NCI-H460 (cell line): ENCODE measurements at regions not wholly inside any gene's neighbourhood (a gene's known extent, or its start where the extent isn't known, plus 50 kb on each side); places are given as distances from the start of the nearest gene placed in this dataset.
A peak's percentile ranks its signal among the peaks of the same experiment; 100 is the strongest.
"Not testable (repeated sequence)": the region's sequence is repeated elsewhere in the genome, so short reads cannot be mapped to it uniquely, and the experiment has no call there.

Experiments
- DNase-seq: peaks from one replicate; pipeline ENCODE4 v3.0.0-alpha.2; 2016; ENCODE audit warnings: low read depth; ENCODE audit errors: extremely low read depth

DNA sequence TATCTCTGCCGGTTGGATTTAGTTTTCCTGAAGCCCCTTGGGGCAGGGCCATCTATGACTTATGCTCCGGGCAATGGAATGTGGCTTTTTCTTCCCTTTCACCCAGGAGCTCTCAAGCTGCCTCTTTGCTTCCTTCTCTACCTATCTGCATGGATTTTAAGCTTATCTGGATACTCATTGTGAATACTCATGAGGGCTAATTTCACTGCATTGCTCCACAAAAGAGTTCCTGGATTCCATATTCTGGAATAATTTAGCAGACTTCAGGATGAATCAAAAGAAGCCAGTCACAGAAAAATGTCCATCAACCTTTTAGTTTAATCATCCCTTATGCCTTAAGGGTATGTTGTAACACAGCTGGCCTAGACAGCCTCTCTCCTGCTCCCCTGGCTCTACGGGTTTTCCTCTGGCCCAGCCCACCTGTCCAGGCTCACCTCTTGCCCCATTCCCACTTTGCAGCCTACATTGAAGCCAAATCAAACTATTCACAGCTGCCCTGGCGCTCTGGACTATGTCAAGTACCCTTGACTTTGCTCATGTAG lies 122.8 kb upstream of the RMDN2 start:
- DNase-seq, result no peak

DNA sequence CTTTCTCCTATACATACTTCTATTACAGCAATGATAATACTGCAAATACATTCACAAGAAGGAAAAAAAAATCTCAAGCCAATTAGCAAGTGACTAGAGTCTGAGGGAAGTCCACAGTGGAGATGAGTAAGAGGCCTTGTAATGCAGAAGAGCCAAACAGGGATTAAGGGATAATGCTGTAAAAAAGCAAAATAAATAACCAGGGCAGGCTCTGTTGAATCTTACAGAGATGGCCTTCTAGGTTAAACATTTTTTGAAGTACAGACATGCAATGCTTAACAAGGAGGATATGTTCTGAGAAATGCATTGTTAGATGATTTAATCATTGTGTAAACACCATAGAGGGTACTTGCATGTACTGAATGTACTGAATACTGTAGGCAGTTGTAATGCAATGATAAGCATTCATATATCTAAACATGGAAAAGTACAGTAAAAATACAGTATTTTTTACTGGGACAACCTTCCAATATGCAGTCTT lies 122.1 kb upstream of the RMDN2 start:
- peak; percentile 13 for DNase-seq

DNA sequence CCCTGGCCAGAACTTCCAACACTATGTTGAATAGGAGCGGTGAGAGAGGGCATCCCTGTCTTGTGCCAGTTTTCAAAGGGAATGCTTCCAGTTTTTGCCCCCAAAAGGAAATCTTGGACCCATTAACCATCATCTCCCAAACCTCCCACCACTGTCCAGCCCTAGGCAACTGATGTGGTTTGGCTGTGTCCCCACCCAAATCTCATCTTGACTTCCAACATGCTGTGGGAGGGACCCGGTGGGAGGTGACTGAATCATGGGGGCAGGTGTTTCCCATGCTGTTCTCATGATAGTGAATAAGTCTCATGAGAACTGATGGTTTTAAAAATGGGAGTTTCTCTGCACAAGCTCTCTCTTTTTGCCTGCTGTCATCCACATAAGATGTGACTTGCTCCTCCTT lies 119.1 kb upstream of the RMDN2 start:
- DNase-seq, result not testable (repeated sequence)

DNA sequence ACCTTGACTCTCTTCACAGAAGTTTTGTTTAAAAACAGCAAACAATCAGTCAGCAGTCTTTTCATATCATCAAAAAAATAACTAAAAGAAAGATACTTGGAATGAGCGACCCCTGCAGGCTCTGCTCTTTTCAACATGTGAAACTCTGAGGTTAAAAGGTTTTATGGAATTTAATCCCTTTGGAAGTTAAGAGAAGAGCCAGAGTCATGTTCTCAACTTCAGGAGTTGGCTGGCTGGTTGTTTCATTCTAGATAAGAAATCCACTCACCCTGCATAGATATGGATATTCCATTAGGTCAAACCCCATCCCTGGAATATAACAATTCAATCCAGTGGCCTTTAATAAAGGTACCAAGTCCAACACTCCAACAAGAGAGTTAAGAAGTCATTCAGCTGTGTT lies 115.6 kb upstream of the RMDN2 start:
- no peak for DNase-seq

DNA sequence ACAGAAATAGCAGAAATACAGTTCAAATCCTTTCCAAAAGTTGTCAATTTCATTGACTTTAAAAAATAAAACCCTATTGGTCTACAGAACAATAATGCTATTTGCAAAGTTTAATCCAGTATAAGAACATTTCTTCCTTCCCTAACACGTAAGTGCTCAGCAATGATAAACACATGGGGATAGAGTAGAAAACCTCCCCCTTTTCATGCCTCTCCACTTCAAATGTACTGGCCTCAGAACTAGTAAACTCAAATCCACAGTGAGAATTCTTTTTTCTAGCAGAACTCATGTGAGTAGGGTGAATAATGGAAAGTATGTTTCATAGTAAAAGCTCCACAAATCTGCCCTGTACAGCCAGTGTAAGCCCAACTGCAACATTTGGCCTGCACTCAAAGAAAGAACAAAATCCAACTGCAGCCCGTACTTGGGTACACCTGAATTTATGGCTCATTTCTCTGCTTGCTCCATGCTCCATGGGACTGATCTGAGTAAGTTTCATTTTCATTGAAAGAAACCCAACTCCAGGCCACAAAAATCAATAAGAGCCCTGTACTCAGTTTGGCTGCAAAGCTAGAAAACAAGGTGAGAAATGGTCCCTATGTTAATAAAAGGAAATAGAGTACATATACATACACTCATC lies 115.0 kb upstream of the RMDN2 start:
- DNase-seq, result no peak

DNA sequence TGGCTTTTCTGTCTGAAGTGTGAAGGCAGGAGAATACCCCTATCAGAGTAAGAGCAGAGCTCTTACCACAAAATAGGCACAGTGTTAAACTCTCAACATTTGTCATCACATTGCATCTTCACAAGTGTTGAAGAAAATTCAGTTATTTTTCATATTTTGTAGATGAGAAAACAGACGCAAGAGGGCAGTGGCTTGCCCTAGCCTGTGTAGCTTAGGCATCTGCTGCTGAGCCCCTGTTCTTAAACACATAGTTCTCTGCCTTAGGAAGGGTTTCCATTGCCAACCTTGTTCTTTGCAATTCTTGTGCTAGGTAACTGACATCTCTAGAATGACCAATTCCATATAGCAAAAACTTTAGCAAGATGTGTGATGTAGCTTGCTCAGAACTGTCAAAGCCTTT lies 112.7 kb upstream of the RMDN2 start:
- no peak for DNase-seq

DNA sequence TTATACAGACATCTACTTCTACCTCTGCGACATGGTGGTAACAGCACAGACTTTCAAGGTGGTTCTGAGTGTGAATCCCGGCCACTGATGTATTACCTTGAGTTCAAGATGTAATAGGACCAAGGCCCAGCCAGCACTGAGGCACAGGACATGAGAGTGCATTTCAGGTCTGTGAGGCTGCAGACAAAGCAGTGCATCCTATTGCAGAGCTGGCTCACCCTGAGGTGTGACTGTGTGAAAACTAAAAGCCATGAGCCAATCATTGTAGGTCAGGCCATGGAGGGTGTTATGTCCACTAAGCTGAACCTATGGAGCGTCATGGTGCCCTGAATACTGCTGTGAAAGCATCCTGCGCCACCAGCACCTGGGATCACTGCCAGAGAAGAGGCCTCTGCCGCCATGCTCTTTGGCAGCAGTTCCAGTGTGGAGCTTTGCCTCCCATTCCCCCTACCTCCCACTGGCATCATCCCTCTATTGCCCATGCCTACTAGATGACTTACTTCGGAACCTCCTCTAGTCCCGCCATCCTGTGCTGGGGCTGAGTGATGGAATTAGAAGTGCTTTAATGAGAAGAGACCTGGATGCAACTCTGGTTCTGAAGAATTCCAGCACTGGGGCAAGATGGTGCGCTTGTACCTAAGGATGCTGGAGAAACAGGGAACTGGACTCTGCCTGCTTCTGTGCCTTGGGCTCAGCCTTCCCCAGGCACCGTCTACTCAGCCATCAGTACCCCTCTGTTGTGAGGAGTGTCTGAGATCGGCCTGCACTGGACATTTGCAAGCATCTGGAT lies 112.0 kb upstream of the RMDN2 start:
- no peak for DNase-seq

DNA sequence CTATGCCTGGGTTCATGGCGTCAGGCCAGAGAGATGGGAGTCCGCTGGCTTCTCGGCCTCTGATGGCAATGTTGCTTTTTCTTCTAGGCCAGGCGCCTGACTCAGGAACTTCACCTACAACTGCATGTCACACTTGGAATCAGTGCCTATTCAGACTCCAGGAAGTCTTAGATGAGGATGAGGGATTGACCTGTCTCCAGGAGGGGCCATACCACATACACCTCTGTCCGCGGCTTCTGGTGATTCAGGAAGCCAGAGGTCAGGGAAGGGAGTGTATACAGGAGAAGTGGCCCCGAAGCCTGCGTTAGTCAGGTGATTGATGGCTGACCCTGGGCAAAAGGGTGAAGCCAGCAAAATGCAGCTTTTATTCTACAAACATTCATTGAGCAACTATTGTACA lies 109.1 kb upstream of the RMDN2 start:
- no peak for DNase-seq

DNA sequence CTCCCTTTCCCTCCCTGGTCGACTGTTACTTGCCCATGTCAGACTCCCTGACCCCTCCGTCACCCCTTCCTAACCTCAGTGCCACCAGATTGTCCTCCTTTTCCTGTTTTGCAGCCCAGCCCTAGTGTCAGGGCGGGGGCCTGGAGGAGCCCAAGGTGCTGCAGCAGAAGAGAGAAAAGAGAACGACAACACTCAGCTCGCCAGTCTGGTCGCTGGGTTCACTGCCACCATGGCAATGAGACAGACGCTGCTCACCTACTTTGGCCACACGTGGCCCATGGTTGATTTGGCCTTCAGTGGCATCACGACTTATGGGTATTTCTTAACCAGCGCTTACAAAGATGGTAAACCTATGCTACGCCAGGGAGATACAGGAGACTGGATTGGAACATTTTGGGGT lies 108.4 kb upstream of the RMDN2 start:
- DNase-seq, result no peak

DNA sequence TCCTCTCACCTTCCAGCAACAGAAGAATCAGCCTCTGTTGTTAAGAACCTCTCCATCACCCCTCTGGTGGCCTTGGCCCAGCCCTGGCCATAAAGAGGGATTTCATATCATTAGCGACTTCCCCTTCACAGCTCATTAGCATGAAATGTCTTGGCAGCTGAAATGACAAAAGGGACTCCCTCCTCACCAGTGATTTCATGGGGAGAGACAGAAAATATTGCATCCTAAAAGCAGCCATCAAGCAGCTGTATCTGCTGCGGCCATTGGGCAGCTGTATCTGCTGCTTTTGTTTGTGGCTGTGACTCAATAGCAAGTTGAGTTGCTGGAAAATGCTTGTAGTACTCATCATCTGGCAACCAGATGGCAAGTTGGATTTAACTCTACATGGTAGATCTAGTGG lies 105.9 kb upstream of the RMDN2 start:
- no peak for DNase-seq

DNA sequence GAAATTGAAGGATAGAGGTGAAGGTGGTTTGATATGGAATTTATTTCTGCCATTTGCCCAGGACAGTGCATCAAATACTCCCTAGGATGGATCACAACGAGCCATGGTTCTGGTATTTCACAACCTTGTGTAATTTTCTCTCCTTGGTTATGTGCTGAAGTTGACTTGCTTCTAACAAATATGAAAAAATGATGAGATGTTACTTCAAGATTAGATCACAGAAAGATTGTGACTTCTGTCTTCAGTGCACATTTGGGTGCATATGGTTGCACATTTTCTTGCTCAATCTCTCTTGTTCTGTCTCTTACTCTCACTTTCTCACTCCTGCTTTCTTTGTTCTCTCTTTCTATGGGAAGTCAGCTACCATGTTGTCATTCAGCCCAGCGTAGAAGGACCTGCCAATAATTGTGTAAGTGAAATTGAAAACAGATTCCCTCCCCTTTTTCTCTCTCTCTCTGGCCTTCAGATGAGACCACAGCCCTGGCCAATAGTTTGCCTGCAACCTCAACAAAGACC lies 104.6 kb upstream of the RMDN2 start:
- no peak for DNase-seq

DNA sequence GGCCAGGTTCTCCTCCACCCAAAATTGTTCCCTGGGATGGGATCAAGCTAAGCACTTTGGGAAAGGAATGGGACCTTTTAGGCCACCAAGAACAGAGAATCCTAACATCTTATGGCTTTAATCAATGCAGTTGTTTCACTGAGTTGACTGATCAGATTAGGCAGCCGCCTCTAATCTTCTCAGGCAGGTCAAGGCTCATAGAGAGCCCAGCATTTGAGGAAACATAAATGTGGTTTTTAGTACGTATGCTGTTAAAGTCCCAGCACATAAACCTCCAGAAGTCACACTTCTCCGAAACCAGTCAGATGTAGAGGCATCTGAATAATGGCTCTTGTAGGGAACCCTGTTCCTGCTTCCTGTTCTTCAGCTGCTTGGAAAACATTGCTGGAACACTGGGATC lies 99.5 kb upstream of the RMDN2 start:
- DNase-seq, result no peak

DNA sequence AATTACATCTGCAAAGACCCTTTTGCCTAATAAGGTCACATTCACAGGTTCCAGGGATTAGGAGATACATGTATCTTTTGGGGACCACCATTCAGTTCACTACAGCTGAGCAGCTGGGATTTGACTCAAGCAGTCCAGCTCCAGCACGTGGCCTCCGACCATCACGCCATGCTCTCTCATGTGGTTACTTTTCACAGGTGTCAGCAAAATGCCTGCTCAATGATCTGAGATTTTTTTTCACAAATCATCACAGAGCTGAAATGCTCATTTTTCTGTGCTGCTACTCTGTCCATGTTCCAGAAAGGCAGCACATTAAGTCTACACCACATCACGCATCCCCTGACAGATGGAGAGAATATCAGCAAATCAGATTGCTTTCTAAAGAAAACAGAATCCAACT lies 98.5 kb upstream of the RMDN2 start:
- no peak for DNase-seq

DNA sequence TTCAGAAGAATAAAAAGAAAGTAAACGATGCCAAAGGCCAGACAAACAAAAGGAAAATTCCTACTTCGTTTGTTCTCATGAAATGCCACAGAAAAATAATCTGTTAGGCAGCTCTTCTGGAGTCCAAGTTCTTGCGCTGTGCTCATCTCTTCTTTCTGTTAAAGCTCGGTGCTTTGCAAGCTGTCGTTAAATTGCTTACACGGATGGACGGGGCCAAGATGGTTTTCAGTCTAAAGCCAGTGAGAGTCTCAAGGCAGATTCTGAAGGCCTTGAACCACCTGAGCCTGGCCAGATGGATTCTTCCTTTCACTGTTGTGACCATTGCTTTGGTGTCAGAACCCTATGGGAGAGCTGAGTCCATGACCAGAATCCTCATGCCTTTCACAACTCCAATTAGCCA lies 97.6 kb upstream of the RMDN2 start:
- no peak for DNase-seq

DNA sequence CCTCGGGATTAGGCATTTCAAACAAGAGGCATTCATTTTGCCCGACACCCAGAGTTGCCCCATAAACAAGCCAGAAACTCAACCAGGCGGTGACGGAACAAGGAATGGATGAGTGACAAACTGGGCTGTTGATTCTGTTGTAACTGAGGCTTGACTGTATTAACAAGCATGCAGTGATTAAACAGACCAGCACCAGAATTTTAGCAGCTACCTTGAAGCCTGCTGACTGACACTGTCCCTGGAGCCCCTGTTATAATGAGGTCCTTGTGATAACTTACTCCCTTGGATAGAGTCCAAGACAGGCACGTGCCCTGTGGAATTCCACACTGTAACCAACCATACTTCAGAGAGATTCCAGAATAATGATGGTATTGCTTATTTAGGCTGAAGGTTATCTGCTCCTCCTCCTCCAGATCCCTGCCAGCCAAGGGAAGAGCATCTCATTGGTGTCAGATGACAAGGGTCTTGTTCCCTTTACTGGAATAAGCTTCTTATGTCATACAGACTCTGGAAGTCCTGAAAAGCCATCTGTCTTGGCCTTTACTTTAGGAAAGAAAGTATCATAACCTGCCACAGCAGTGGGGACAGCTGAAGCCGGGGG lies 97.1 kb upstream of the RMDN2 start:
- DNase-seq, result peak; percentile 21

DNA sequence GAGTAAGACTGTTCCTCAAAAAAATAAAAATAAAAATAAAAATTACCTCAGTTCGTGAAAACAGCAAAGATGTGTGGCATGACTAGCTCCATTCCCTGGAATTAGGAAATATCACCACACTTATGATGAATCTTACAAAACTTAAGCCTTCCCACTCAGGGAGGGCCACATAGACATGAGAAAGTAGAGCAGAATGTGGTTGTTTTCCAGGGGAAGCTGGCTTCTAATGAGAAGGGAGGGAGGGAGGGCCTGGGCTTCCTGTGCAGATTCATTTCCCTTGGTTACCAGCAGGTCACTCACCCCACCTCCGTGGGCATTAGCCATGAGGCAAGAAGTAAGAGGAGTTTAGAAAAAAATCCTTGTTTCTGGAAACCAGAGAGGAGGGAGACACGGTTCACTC lies 95.9 kb upstream of the RMDN2 start:
- no peak for DNase-seq

DNA sequence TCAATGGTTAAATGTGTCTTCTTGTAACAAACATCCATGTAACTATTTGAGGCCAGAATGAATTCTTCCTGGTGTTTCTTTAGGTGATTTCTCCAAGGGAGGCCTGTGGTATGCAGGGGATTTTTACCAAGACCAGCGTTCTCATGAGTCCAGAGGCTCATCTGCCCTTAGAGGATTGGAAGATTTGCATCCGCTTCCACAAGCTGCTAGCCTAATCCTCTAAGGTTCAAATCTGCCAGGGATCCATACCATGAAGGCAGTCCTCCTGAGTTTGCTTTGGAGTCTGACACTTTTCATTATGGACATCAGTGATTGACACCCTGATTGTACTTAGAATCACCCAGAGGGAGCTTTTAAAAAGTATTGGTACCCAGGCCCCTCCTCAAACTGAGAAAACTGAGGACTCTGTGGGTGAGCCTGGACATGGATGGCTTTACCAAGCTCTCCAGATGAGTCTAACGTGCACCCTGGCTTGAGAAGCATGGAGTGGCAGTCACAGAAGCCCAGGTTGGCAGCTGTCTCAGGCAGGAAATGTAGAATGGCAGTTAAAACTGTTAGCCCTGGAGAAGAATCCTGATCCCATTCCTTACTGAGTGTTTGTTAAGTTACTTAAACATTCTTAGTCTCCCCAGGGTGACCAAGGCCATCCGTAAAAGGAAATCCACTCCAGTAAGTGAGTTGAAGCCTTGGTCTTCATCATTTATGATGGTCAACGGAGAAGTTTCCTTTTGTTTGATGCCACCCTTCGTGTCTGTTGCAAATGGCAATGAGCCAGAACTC lies 95.3 kb upstream of the RMDN2 start:
- no peak for DNase-seq

DNA sequence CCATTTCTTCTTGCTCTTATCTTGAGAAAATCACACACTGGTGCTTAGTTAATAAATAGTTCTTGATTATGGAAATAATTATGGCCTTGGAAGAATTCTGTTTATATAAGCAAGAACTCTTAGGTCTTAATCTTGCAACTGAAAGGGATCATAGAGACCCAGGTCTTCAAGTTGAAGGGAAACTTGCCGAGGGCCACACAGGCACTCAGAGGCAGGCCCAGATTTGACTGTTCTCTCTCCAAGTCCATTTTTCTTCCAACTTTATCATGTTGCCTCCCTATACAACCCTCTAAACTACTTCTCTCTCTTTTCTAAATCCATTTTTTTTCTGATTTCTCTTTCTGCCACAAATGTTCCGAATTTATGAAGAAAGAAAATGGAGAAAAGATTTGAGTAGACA lies 94.5 kb upstream of the RMDN2 start:
- DNase-seq, result no peak

DNA sequence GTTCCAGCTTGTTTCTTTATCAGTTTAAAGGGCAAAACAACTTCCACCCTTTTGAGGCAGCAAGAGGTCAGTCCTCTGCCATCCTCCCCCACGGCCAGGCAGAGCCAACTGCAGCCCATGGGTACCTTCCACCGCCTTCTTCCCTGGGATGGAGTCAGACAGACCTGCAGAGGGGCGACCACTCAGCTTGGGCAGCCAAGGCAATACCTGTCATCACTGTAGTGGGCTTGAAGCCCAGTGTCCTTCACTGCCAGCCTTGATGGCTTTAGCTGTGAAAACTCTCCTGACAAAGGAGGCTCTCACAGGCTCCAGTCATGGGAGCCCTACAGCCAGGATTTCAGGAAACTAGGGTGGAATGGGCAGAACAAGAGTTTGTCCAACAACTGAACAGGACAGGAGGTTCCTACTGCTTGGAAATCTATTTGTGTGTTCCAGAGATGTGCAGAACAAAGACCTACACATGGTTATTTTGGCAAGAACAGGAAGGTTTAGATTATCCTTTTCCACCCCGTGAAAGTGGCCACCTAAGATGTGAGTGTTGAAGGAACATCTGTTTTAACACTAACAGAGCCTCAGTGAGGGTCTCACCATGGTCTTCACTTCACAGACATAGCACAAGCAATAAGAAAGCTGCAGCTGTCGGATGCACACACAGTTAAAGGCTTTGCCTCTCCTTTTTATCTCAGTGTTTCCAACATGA lies 93.9 kb upstream of the RMDN2 start:
- no peak for DNase-seq

DNA sequence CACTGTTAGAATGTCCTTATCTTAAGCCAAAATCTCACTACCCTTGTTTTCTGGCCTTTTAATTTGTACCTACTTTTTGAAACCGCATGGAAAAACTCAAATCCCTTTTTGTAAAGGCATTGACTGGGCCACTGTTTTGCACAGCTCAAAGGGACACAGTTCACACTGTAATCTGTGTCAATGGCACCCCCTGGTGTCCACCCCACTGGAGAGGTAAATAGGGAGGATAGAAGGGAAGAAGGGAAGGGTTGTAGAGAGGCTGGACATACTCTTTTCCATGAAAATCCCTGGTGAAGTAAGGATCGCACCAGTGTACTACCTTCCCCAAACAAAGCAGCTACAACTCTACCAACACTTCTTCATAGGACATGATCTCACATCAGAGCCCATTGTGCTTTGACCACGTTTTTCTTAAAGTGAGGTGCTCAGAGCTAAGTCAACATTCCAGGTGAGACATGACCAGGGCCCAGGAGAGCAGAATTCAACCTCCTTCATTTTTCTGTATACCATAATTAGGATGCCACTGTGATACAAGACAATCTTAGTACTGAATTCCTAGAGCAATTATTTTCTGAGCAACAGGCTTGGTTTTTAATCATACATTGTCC lies 92.4 kb upstream of the RMDN2 start:
- peak; percentile 88 for DNase-seq
